ENCODE measurements at regions not wholly inside any gene's neighbourhood (a gene's known extent, or its start where the extent isn't known, plus 50 kb on each side); places are given as distances from the start of the nearest gene placed in this dataset.

DNA sequence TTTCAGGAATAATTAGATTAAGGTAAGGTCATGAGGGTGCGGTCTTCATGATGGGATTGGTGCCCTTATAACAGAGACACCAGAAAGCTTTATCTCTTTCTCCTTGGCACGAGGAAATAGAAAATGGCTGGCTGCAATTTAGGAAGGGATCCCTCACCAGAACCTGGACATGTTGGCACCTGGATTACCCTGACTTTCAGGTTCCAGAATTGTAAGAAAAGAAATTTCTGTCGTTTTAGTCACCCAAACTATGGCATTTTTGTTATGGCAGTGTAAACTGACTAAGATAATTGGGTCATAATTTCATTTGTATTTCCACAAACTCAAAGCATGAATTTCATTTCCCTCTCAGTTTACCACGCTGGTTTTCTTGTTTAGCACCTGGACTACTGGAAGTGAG, 473.6 kb downstream of the PTH2R start:
- CTCF ChIA-PET: no interaction called here
- TF ChIP-seq ARNT (IDR thresholded peaks at IDR 0.05) (no peak), ZNF384 (IDR thresholded peaks at IDR 0.05) (no peak), TARDBP (IDR thresholded peaks at IDR 0.05) (no peak), SUZ12 (IDR thresholded peaks at IDR 0.05) (no peak), BHLHE40 (IDR thresholded peaks at IDR 0.05; ENCODE audit: borderline replicate concordance) (no peak), FOXM1 (IDR thresholded peaks at IDR 0.05; ENCODE audit: borderline replicate concordance) (no peak), NFRKB (IDR thresholded peaks at IDR 0.05) (no peak), FOXA1 (IDR thresholded peaks at IDR 0.05) (no peak), CTBP1 (IDR thresholded peaks at IDR 0.05; ENCODE audit: borderline replicate concordance) (no peak), LEF1 (IDR thresholded peaks at IDR 0.05; ENCODE audit: borderline replicate concordance) (no peak), HDGF (IDR thresholded peaks at IDR 0.05; ENCODE audit: borderline replicate concordance) (no peak), FOXK2 (IDR thresholded peaks at IDR 0.05) (no peak), ELF4 (IDR thresholded peaks at IDR 0.05) (no peak), L3MBTL2 (conservative IDR thresholded peaks at IDR 0.05) (no peak), SP1 (IDR thresholded peaks at IDR 0.05) (no peak)
- TF ChIP-seq, protein P1, sequence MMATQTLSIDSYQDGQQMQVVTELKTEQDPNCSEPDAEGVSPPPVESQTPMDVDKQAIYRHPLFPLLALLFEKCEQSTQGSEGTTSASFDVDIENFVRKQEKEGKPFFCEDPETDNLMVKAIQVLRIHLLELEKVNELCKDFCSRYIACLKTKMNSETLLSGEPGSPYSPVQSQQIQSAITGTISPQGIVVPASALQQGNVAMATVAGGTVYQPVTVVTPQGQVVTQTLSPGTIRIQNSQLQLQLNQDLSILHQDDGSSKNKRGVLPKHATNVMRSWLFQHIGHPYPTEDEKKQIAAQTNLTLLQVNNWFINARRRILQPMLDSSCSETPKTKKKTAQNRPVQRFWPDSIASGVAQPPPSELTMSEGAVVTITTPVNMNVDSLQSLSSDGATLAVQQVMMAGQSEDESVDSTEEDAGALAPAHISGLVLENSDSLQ (IDR thresholded peaks at IDR 0.05): no peak
- no peak for DNase-seq (ENCODE audit: extremely low spot score)
- POLR2A ChIA-PET: no interaction called here

- ChIA-PET CTCF (no interaction called here), POLR2A (no interaction called here)
- TF ChIP-seq NFRKB (IDR thresholded peaks at IDR 0.05): no peak
- TF ChIP-seq BHLHE40 (IDR thresholded peaks at IDR 0.05; ENCODE audit: borderline replicate concordance): no peak
- TF ChIP-seq ARNT (IDR thresholded peaks at IDR 0.05): no peak
- TF ChIP-seq ELF4 (IDR thresholded peaks at IDR 0.05): no peak
- no peak for TF ChIP-seq TARDBP (IDR thresholded peaks at IDR 0.05)
- no peak for DNase-seq (ENCODE audit: extremely low spot score)
Measured at GRCh38 chr2:208890486-208890885, 483.9 kb downstream of the PTH2R start.

- TF ChIP-seq CTBP1 (IDR thresholded peaks at IDR 0.05; ENCODE audit: borderline replicate concordance): no peak
- TF ChIP-seq FOXM1 (IDR thresholded peaks at IDR 0.05; ENCODE audit: borderline replicate concordance): no peak
- TF ChIP-seq SUZ12 (IDR thresholded peaks at IDR 0.05): no peak
- TF ChIP-seq, protein P1 (IDR thresholded peaks at IDR 0.05): no peak
- no peak for TF ChIP-seq L3MBTL2 (conservative IDR thresholded peaks at IDR 0.05)
- TF ChIP-seq ARNT (IDR thresholded peaks at IDR 0.05): no peak
- TF ChIP-seq NFRKB (IDR thresholded peaks at IDR 0.05): no peak
- TF ChIP-seq FOXA1 (IDR thresholded peaks at IDR 0.05): no peak
- TF ChIP-seq ELF4 (IDR thresholded peaks at IDR 0.05): no peak
- TF ChIP-seq HDGF (IDR thresholded peaks at IDR 0.05; ENCODE audit: borderline replicate concordance): no peak
- TF ChIP-seq FOXK2 (IDR thresholded peaks at IDR 0.05): no peak
- no peak for TF ChIP-seq LEF1 (IDR thresholded peaks at IDR 0.05; ENCODE audit: borderline replicate concordance)
- no peak for TF ChIP-seq SP1 (IDR thresholded peaks at IDR 0.05)
- no peak for TF ChIP-seq BHLHE40 (IDR thresholded peaks at IDR 0.05; ENCODE audit: borderline replicate concordance)
- TF ChIP-seq ZNF384 (IDR thresholded peaks at IDR 0.05): no peak
- no peak for TF ChIP-seq TARDBP (IDR thresholded peaks at IDR 0.05)
- POLR2A ChIA-PET: no interaction called here
- no peak for DNase-seq (ENCODE audit: extremely low spot score)
- CTCF ChIA-PET: no interaction called here
Measured at GRCh38 chr2:208892203-208892602, 485.6 kb downstream of the PTH2R start.

DNA sequence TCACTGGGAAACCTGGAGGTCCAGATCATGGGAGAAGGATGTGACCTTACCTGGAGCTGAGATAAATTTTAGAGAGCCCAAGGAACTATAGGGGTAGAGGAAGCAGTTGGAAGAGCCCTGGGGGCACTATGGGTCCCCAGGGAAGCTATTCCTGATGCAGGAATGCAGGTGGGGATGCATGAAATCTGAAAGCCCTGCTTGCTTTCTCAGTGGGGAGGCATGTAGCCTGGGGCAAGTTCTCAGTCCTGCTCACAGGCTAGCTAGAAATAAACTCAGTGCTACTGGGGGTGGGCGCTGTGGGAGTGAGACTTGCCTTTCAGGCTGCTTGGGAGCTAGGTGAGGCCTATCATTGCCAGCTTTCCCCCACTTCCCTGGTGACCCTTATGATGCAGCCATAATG, 499.7 kb downstream of the PTH2R start:
- ChIA-PET POLR2A (no interaction called here), CTCF (interaction anchor here (0.6 kb wide), 1 partner anchor 441 kb away, joined by 3 read pairs; no protein-coding TSS in a partner anchor)
- DNase-seq (ENCODE audit: extremely low spot score): no peak
- no peak for TF ChIP-seq TARDBP (IDR thresholded peaks at IDR 0.05)
- no peak for TF ChIP-seq BHLHE40 (IDR thresholded peaks at IDR 0.05; ENCODE audit: borderline replicate concordance)
- TF ChIP-seq ELF4 (IDR thresholded peaks at IDR 0.05): no peak
- TF ChIP-seq FOXA1 (IDR thresholded peaks at IDR 0.05): no peak
- TF ChIP-seq, protein P1 (IDR thresholded peaks at IDR 0.05): no peak
- TF ChIP-seq ARNT (IDR thresholded peaks at IDR 0.05): no peak
- no peak for TF ChIP-seq HDGF (IDR thresholded peaks at IDR 0.05; ENCODE audit: borderline replicate concordance)
- TF ChIP-seq SP1 (IDR thresholded peaks at IDR 0.05): no peak
- no peak for TF ChIP-seq LEF1 (IDR thresholded peaks at IDR 0.05; ENCODE audit: borderline replicate concordance)
- TF ChIP-seq FOXM1 (IDR thresholded peaks at IDR 0.05; ENCODE audit: borderline replicate concordance): no peak
- TF ChIP-seq L3MBTL2 (conservative IDR thresholded peaks at IDR 0.05): no peak
- TF ChIP-seq ZNF384 (IDR thresholded peaks at IDR 0.05): no peak
- TF ChIP-seq CTBP1 (IDR thresholded peaks at IDR 0.05; ENCODE audit: borderline replicate concordance): no peak
- TF ChIP-seq FOXK2 (IDR thresholded peaks at IDR 0.05): no peak
- no peak for TF ChIP-seq SUZ12 (IDR thresholded peaks at IDR 0.05)
- no peak for TF ChIP-seq NFRKB (IDR thresholded peaks at IDR 0.05)

DNA sequence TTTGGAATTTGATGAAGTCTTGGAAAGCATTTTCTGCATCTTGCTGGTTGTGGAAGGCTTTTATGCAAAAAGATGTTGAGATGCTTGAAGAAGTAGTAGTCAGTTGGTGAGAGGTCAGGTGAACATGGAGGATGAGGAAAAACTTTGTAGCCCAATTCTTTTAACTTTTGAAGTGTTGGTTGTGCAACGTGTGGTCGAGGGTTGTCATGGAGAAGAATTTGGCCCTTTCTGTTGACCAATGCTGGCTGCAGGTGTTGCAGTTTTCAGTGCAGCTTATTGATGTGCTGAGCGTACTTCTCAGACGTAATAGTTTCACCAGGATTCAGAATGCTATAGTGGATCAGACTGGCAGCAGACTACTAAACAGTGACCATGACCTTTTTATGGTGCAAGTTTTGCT, 508.4 kb upstream of the MAP2 start:
- DNase-seq (ENCODE audit: extremely low spot score): no peak
- TF ChIP-seq HDGF (IDR thresholded peaks at IDR 0.05; ENCODE audit: borderline replicate concordance): no peak
- TF ChIP-seq, protein P1 (IDR thresholded peaks at IDR 0.05): no peak
- no peak for TF ChIP-seq ZNF384 (IDR thresholded peaks at IDR 0.05)
- TF ChIP-seq ARNT (IDR thresholded peaks at IDR 0.05): no peak
- TF ChIP-seq NFRKB (IDR thresholded peaks at IDR 0.05): no peak
- no peak for TF ChIP-seq FOXA1 (IDR thresholded peaks at IDR 0.05)
- TF ChIP-seq L3MBTL2 (conservative IDR thresholded peaks at IDR 0.05): no peak
- TF ChIP-seq BHLHE40 (IDR thresholded peaks at IDR 0.05; ENCODE audit: borderline replicate concordance): no peak
- TF ChIP-seq CTBP1 (IDR thresholded peaks at IDR 0.05; ENCODE audit: borderline replicate concordance): no peak
- TF ChIP-seq LEF1 (IDR thresholded peaks at IDR 0.05; ENCODE audit: borderline replicate concordance): no peak
- no peak for TF ChIP-seq TARDBP (IDR thresholded peaks at IDR 0.05)
- TF ChIP-seq FOXM1 (IDR thresholded peaks at IDR 0.05; ENCODE audit: borderline replicate concordance): no peak
- TF ChIP-seq SUZ12 (IDR thresholded peaks at IDR 0.05): no peak
- TF ChIP-seq ELF4 (IDR thresholded peaks at IDR 0.05): no peak
- no peak for TF ChIP-seq SP1 (IDR thresholded peaks at IDR 0.05)
- no peak for TF ChIP-seq FOXK2 (IDR thresholded peaks at IDR 0.05)
- ChIA-PET CTCF (no interaction called here), POLR2A (no interaction called here)
